Lower leg skin (tissue), 4 donors: ENCODE measurements at regions not wholly inside any gene's neighbourhood (a gene's known extent, or its start where the extent isn't known, plus 50 kb on each side); places are given as distances from the start of the nearest gene placed in this dataset.

Experiments
- DNase-seq, 2 donors: peaks; one replicate each; pipeline ENCODE4 v3.0.0-alpha.2; 2019; ENCODE audit warnings: low spot score in 2 of 2
- H3K4me3 ChIP-seq: fragments of 200-600 bp; sonication (generic); 2 replicates; pipeline ENCODE4 v1.5.1; 2017; ENCODE audit warnings: mild to moderate bottlenecking, low read depth; ENCODE audit not compliant: poor library complexity, severe bottlenecking
- POLR2A ChIP-seq, 2 donors: fragments of 450-650 bp; IDR thresholded peaks; one replicate each; pipeline ENCODE4 v1.6.1; 2016 to 2017; ENCODE audit warnings: antibody characterized with exemption in 2 of 2, mild to moderate bottlenecking in 1 of 2, moderate library complexity in 1 of 2
- WGBS, 2 donors: methylation state at CpG; one replicate each; pipeline ENCODE4 v1.1.5; 2018; 5-methylcytosine and 5-hydroxymethylcytosine counted together
- intact Hi-C: fragments of 100-400 bp; cut with DNase I; formaldehyde crosslinking; loops from one replicate; pipeline ENCODE4 v1.15.0; 2023; ENCODE audit warnings: low total_unique reads
- TF ChIP-seq, protein P1 (sequence below), 3 donors: fragments of 450-650 bp; IDR thresholded peaks; one replicate each; pipeline ENCODE4 v1.5.1; 2016; ENCODE audit warnings: antibody characterized with exemption in 3 of 3, mild to moderate bottlenecking in 3 of 3, moderate library complexity in 2 of 3

GRCh38 chr15:87419344-87419743 is 837.2 kb downstream of the NTRK3 start:
- 54 to 68% methylated on average over 1 of the region's 1 CpG for WGBS, 2 donors
- TF ChIP-seq, protein P1, sequence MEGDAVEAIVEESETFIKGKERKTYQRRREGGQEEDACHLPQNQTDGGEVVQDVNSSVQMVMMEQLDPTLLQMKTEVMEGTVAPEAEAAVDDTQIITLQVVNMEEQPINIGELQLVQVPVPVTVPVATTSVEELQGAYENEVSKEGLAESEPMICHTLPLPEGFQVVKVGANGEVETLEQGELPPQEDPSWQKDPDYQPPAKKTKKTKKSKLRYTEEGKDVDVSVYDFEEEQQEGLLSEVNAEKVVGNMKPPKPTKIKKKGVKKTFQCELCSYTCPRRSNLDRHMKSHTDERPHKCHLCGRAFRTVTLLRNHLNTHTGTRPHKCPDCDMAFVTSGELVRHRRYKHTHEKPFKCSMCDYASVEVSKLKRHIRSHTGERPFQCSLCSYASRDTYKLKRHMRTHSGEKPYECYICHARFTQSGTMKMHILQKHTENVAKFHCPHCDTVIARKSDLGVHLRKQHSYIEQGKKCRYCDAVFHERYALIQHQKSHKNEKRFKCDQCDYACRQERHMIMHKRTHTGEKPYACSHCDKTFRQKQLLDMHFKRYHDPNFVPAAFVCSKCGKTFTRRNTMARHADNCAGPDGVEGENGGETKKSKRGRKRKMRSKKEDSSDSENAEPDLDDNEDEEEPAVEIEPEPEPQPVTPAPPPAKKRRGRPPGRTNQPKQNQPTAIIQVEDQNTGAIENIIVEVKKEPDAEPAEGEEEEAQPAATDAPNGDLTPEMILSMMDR (IDR thresholded peaks at IDR 0.05): no peak
- TF ChIP-seq POLR2A (IDR thresholded peaks at IDR 0.05): no peak
- intact Hi-C loops: no loop called here
- no peak for DNase-seq
- no peak overlapping the region for H3K4me3 ChIP-seq

GRCh38 chr15:87416591-87417257 is 839.8 kb downstream of the NTRK3 start:
- DNase-seq: no peak
- no peak for TF ChIP-seq POLR2A (IDR thresholded peaks at IDR 0.05)
- TF ChIP-seq, protein P1 (IDR thresholded peaks at IDR 0.05): no peak
- intact Hi-C loops: no loop called here
- 52 to 75% methylated on average over 5 of the region's 5 CpGs for WGBS, 2 donors
- no peak overlapping the region for H3K4me3 ChIP-seq

GRCh38 chr15:87408902-87409301 is 847.6 kb downstream of the NTRK3 start:
- TF ChIP-seq POLR2A (IDR thresholded peaks at IDR 0.05): no peak
- TF ChIP-seq, protein P1 (IDR thresholded peaks at IDR 0.05): no peak
- WGBS, 2 donors: 67 to 72% methylated on average over 6 of the region's 6 CpGs
- H3K4me3 ChIP-seq: no peak overlapping the region
- intact Hi-C loops: loop anchor here (5.0 kb wide), 1 partner anchor 108 kb away; no protein-coding TSS in a partner anchor
- no peak for DNase-seq

DNA sequence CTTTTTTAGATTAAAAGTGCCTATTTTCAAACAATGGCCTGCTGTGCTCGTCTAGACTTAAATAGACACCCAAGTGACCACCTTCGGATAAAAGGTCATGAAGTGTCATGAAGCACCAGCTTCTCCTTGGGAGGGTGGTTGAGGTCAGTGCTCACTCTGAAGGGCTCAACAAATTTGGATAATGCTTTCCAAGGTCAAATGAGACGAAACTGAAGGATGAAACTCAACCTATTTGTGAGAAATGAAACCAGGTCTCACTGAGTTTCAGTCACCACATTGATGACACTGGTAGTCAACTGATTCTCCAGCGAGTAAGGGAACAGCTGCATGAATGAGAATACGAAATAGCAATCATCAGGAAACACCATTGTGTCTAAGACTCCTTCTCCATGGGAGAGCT is 852.6 kb downstream of the NTRK3 start:
- TF ChIP-seq, protein P1 (IDR thresholded peaks at IDR 0.05): no peak
- TF ChIP-seq POLR2A (IDR thresholded peaks at IDR 0.05): no peak
- WGBS, 2 donors: 70 to 77% methylated on average over 5 of the region's 5 CpGs
- intact Hi-C loops: no loop called here
- DNase-seq: no peak
- H3K4me3 ChIP-seq: no peak overlapping the region

DNA sequence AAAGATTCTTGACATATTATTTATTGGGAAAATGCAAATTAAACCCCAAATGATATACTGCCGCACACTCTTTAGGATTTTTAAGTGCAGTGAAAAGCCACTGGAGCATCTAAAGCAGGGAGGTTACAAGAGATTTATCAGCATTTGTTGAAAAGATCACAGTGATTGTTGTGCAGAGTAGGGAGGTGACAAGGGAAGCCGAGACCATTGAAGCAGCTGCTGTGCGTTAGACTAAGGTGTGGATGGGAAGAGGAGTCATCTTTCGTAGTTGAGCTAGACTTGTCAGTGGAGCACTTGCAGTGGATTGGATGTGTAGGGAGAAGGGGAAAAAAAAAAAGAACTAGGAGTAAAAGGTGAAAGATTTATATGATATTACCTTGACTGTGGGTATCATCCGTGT is 854.6 kb downstream of the NTRK3 start:
- H3K4me3 ChIP-seq: no peak overlapping the region
- intact Hi-C loops: no loop called here
- no peak for TF ChIP-seq POLR2A (IDR thresholded peaks at IDR 0.05)
- TF ChIP-seq, protein P1 (IDR thresholded peaks at IDR 0.05): no peak
- DNase-seq: no peak
- WGBS, 2 donors: 65 to 70% methylated on average over 5 of the region's 5 CpGs

GRCh38 chr15:87394676-87395075 is 861.9 kb downstream of the NTRK3 start:
- TF ChIP-seq POLR2A (IDR thresholded peaks at IDR 0.05): no peak
- WGBS, 2 donors: 72 to 86% methylated on average over 3 of the region's 3 CpGs
- no peak overlapping the region for H3K4me3 ChIP-seq
- no peak for DNase-seq
- intact Hi-C loops: no loop called here
